ENCODE measurements at regions not wholly inside any gene's neighbourhood (a gene's known extent, or its start where the extent isn't known, plus 50 kb on each side); places are given as distances from the start of the nearest gene placed in this dataset.

DNA sequence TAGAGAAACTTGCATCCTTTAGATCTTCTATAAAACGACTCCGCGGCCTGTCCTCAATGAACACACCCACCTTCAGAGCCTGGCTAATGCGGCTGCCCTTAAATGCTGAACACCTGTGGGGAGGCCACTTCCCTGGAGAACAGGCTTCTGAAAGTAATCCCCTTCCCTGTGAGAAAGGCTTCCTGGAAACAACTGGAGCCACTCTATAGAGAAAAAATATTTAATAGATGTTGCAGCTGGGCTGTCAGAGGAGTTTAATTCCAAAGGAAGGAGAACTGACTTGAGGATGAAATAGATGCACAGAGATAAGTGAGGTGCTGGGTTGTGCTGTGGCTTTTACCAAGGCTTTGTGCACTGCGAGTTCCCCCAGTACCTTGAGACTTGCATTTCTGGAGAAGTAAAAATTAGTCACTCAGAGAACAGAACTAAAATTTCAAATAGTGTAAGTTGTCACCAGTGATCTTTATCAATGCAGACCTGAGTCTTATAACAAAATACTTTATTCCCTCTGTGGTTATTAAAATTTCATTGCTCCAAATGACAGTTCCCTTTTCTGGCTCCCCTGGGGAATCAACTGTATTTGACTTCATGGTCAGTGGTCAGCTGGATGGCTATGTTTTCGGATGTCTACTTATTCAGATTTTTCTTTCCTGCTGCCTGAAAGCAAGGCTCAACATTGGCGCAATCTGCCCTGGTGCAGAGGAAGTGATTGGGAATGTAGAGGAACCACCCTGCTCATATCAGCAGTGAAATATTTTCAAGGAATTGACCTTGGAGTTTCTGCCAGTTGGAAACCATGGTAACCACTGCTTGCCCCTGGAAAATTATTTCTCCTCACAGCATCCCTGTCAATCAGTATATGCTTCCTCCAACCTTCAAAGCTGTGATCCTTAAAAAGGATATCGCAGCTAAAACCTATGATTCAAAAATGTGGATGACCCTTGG lies 238.8 kb downstream of the SMARCA2 start:
- no TSS peak for BruUV-seq (replicated peaks)
- intact Hi-C loops (cut with micrococcal nuclease), result no loop called here
- no peak overlapping the region for H2AFZ ChIP-seq (ENCODE audit: low read depth, low read length)
- no peaks in the 10 kb centered on the region for H3K36me3 ChIP-seq (ENCODE audit: control insufficient read depth in 2 of 2, extremely low read depth in 1 of 2, insufficient read depth in 2 of 2, low read length in 2 of 2)
- FAIRE-seq (no peak), DNase-seq (ENCODE audit: low read depth, low spot score) (no peak)
- no peaks in the 10 kb centered on the region for H3K9me3 ChIP-seq (replicated peaks; ENCODE audit: control insufficient read depth, insufficient read depth, low read length)
- H3K79me2 ChIP-seq (ENCODE audit: control insufficient read depth, insufficient read depth, low read length), result no peaks in the 10 kb centered on the region
- H3K4me3 ChIP-seq (replicated peaks in 1 of 3; ENCODE audit: insufficient read depth in 1 of 3, low read depth in 1 of 3, low read length in 3 of 3), result no peak overlapping the region
- TF ChIP-seq, protein P1, sequence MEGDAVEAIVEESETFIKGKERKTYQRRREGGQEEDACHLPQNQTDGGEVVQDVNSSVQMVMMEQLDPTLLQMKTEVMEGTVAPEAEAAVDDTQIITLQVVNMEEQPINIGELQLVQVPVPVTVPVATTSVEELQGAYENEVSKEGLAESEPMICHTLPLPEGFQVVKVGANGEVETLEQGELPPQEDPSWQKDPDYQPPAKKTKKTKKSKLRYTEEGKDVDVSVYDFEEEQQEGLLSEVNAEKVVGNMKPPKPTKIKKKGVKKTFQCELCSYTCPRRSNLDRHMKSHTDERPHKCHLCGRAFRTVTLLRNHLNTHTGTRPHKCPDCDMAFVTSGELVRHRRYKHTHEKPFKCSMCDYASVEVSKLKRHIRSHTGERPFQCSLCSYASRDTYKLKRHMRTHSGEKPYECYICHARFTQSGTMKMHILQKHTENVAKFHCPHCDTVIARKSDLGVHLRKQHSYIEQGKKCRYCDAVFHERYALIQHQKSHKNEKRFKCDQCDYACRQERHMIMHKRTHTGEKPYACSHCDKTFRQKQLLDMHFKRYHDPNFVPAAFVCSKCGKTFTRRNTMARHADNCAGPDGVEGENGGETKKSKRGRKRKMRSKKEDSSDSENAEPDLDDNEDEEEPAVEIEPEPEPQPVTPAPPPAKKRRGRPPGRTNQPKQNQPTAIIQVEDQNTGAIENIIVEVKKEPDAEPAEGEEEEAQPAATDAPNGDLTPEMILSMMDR (IDR thresholded peaks at IDR 0.05; ENCODE audit: extremely low read depth in 1 of 2, insufficient read depth in 1 of 2, low read depth in 1 of 2, low read length in 2 of 2), result no peak
- TF ChIP-seq MYC (IDR thresholded peaks at IDR 0.05; ENCODE audit: low read depth, low read length) (no peak), POLR2A (IDR thresholded peaks at IDR 0.05; ENCODE audit: low read depth, low read length) (no peak), EZH2 (IDR thresholded peaks at IDR 0.05; ENCODE audit: borderline replicate concordance, low read depth, low read length, severe bottlenecking) (no peak), GATA2 (IDR thresholded peaks at IDR 0.05; ENCODE audit: insufficient read depth, insufficient read length, low read depth, low read length) (no peak), POLR2AphosphoS5 (IDR thresholded peaks at IDR 0.05; ENCODE audit: insufficient read depth, low read depth, low read length) (no peak)
- H3K27me3 ChIP-seq (ENCODE audit: control insufficient read depth in 2 of 2, insufficient read depth in 2 of 2, low read length in 2 of 2), result no peaks in the 10 kb centered on the region
- H4K20me1 ChIP-seq (replicated peaks; ENCODE audit: control insufficient read depth, extremely low read depth, insufficient read depth, low read length), result no peaks in the 10 kb centered on the region
- H3K27ac ChIP-seq (ENCODE audit: insufficient read depth, low read depth, low read length), result no peak overlapping the region
- H3K4me2 ChIP-seq (ENCODE audit: insufficient read depth, low read length), result no peak overlapping the region
- H3K9ac ChIP-seq (replicated peaks; ENCODE audit: extremely low read depth, insufficient read depth, low read length), result no peak overlapping the region
- CTCF ChIA-PET, result no interaction called here
- dilution Hi-C loops (cut with MboI; ENCODE audit: extremely low pct_ligation_motif_present, low sequenced_read_pairs), result no loop called here
- POLR2A ChIA-PET, result no interaction called here
- no peaks in the 10 kb centered on the region for H3K4me1 ChIP-seq (ENCODE audit: control insufficient read depth, extremely low read depth, insufficient read depth, low read length)
- no peaks in the 10 kb centered on the region for H3K9me1 ChIP-seq (replicated peaks; ENCODE audit: control insufficient read depth, extremely low read depth, insufficient read depth, low read length)
